HCT116 (cell line): ENCODE measurements at regions not wholly inside any gene's neighbourhood (a gene's known extent, or its start where the extent isn't known, plus 50 kb on each side); places are given as distances from the start of the nearest gene placed in this dataset.

Experiments used
- ATAC-seq: fragments of 200-7000 bp; cut with Tn5 transposase; 2 replicates; pipeline ENCODE4 v1.9.1; 2020; ENCODE audit warnings: mild to moderate bottlenecking, moderate library complexity
- BruUV-seq: library from RNA; stranded (reverse); fragments of 400-500 nt; replicated peaks from 2 replicates; lab custom pipeline; 2021; lab: Mats Ljungman, UMichigan
- CTCF ChIA-PET: fragments of 300-600 bp; sonication (Branson Sonifier 250); formaldehyde crosslinking; loops from one replicate; lab custom pipeline; 2021; ENCODE audit warnings: antibody characterized with exemption; lab: Charles Lee
- POLR2A ChIA-PET: fragments of 300-600, 350-600 bp; sonication (Branson Sonifier 250); formaldehyde crosslinking; loops from one replicate; lab custom pipeline; 2021; ENCODE audit warnings: antibody characterized with exemption; lab: Charles Lee
- RAD21 ChIA-PET, 2 experiments: fragments of 300-600 bp; sonication (Branson Sonifier 250); formaldehyde crosslinking; loops; one replicate each; lab custom pipeline; 2023; ENCODE audit warnings: low total read pairs in 2 of 2; ENCODE audit not compliant: uncharacterized antibody in 2 of 2, unreplicated experiment in 2 of 2, low non-redundant PET in 1 of 2; lab: Charles Lee
- DNase-seq: peaks from one replicate; pipeline ENCODE4 v3.0.0-alpha.2; 2010; ENCODE audit warnings: low read depth, low spot score
- H2AFZ ChIP-seq: fragments of 200-600 bp; shearing (Covaris generic), sonication (generic); 2 replicates; pipeline ENCODE4 v1.6.1; 2017; ENCODE audit warnings: low read depth, mixed run types, mixed read lengths, antibody characterized with exemption, low read length; ENCODE audit not compliant: poor library complexity, severe bottlenecking
- H3K27ac ChIP-seq: 2 replicates; pipeline ENCODE4 v1.5.1; 2012; ENCODE audit warnings: low read depth, low read length
- H3K27me3 ChIP-seq: fragments of 200-600 bp; sonication (generic); 2 replicates; pipeline ENCODE4 v1.6.1; 2016; ENCODE audit warnings: mixed run types, low read length, mixed read lengths; ENCODE audit not compliant: insufficient read depth
- H3K36me3 ChIP-seq, 2 experiments: fragments of 200-500 bp in 1 of 2; fragments of 200-600 bp in 1 of 2; sonication (Bioruptor generic) in 1 of 2; sonication (generic) in 1 of 2; 2 replicates each; pipeline versions ENCODE4 v1.5.1 to v1.6.1; 2014 to 2016; ENCODE audit warnings: low read length in 2 of 2, inconsistent platforms in 1 of 2, mixed read lengths in 1 of 2, mixed run types in 1 of 2; ENCODE audit not compliant: insufficient read depth in 2 of 2, control insufficient read depth in 1 of 2
- H3K4me1 ChIP-seq, 2 experiments: fragments of 200-600 bp in 1 of 2; sonication (generic) in 1 of 2; 2 replicates each; pipeline versions ENCODE4 v1.5.1 to v1.6.1; 2012 to 2017; ENCODE audit warnings: low read length in 2 of 2, inconsistent platforms in 1 of 2, mild to moderate bottlenecking in 1 of 2, mixed read lengths in 1 of 2, mixed run types in 1 of 2, moderate library complexity in 1 of 2; ENCODE audit not compliant: insufficient read depth in 2 of 2, control insufficient read depth in 1 of 2
- H3K4me2 ChIP-seq: fragments of 200-600 bp; sonication (generic); 2 replicates; pipeline ENCODE4 v1.6.1; 2017; ENCODE audit warnings: mixed run types, low read length, mixed read lengths
- H3K4me3 ChIP-seq, 2 experiments: fragments of 200-600 bp in 1 of 2; sonication (generic) in 1 of 2; replicated peaks in 1 of 2; 2 replicates each; pipeline ENCODE4 v1.5.1; 2011 to 2016; ENCODE audit warnings: low read length in 2 of 2, control low read depth in 1 of 2, low read depth in 1 of 2, mild to moderate bottlenecking in 1 of 2, mixed read lengths in 1 of 2, mixed run types in 1 of 2
- H3K79me2 ChIP-seq: fragments of 200-600 bp; sonication (generic); 2 replicates; pipeline ENCODE4 v1.6.1; 2017; ENCODE audit warnings: mild to moderate bottlenecking, mixed run types, low read length, moderate library complexity, mixed read lengths; ENCODE audit not compliant: insufficient read depth
- H3K9ac ChIP-seq: fragments of 200-600 bp; sonication (generic); 2 replicates; pipeline ENCODE4 v1.6.1; 2016; ENCODE audit warnings: low read length, mixed read lengths
- H3K9me2 ChIP-seq: fragments of 200-600 bp; sonication (generic), shearing (Covaris generic); 2 replicates; pipeline ENCODE4 v1.6.1; 2017; ENCODE audit warnings: mixed run types, mild to moderate bottlenecking, moderate library complexity; ENCODE audit not compliant: insufficient read depth
- H3K9me3 ChIP-seq, 2 experiments: fragments of 200-500 bp in 1 of 2; fragments of 200-600 bp in 1 of 2; sonication (Bioruptor generic) in 1 of 2; sonication (generic) in 1 of 2; 2 replicates each; pipeline ENCODE4 v1.6.1; 2014 to 2017; ENCODE audit warnings: low read length in 2 of 2, mixed read lengths in 2 of 2, inconsistent platforms in 1 of 2, low read depth in 1 of 2, mild to moderate bottlenecking in 1 of 2, mixed run types in 1 of 2, moderate library complexity in 1 of 2; ENCODE audit not compliant: control insufficient read depth in 1 of 2, insufficient read depth in 1 of 2
- H4K20me1 ChIP-seq: fragments of 200-600 bp; sonication (generic), shearing (Covaris generic); 2 replicates; pipeline ENCODE4 v1.6.1; 2017; ENCODE audit warnings: mixed run types, mild to moderate bottlenecking, moderate library complexity; ENCODE audit not compliant: insufficient read depth
- ATF3 ChIP-seq: IDR thresholded peaks from 2 replicates; pipeline ENCODE4 v1.6.1; 2012
- CBX3 ChIP-seq: IDR thresholded peaks from 2 replicates; pipeline ENCODE4 v1.6.1; 2012; ENCODE audit warnings: low read depth
- CTCF ChIP-seq, 3 experiments: fragments of 200-600 bp in 1 of 3; sonication (generic) in 1 of 3; IDR thresholded peaks in 2 of 3; conservative IDR thresholded peaks in 1 of 3; 2 replicates each; pipeline ENCODE4 v1.5.1; 2012 to 2017; ENCODE audit warnings: low read depth in 2 of 3, low read length in 2 of 3, antibody characterized with exemption in 1 of 3, borderline replicate concordance in 1 of 3, control low read depth in 1 of 3, mild to moderate bottlenecking in 1 of 3, mixed read lengths in 1 of 3, mixed run types in 1 of 3, moderate library complexity in 1 of 3; ENCODE audit not compliant: insufficient read depth in 1 of 3
- ELF1 ChIP-seq: IDR thresholded peaks from 2 replicates; pipeline ENCODE4 v1.6.1; 2012; ENCODE audit warnings: low read depth, borderline replicate concordance
- FOSL1 ChIP-seq: IDR thresholded peaks from 2 replicates; pipeline ENCODE4 v1.6.1; 2012; ENCODE audit warnings: low read depth
- JUND ChIP-seq: IDR thresholded peaks from 2 replicates; pipeline ENCODE4 v1.6.1; 2012
- MAX ChIP-seq: IDR thresholded peaks from 2 replicates; pipeline ENCODE4 v1.6.1; 2012
- POLR2AphosphoS5 ChIP-seq: IDR thresholded peaks from 2 replicates; pipeline ENCODE4 v1.6.1; 2011; ENCODE audit warnings: mild to moderate bottlenecking, low read depth, low read length, moderate library complexity
- RAD21 ChIP-seq: IDR thresholded peaks from 2 replicates; pipeline ENCODE4 v1.6.1; 2012; ENCODE audit warnings: low read depth, mild to moderate bottlenecking
- SRF ChIP-seq: IDR thresholded peaks from 2 replicates; pipeline ENCODE4 v1.6.1; 2012; ENCODE audit warnings: low read depth
- TCF7L2 ChIP-seq: IDR thresholded peaks from 2 replicates; pipeline ENCODE4 v1.7.0; 2011; ENCODE audit warnings: borderline replicate concordance, inconsistent platforms; ENCODE audit not compliant: insufficient read depth, insufficient read length; ENCODE audit errors: extremely low read depth
- ZFX ChIP-seq: fragments of 450-650 bp; IDR thresholded peaks from 2 replicates; pipeline ENCODE4 v1.6.1; 2017
- ZNF274 ChIP-seq: fragments of 200-500 bp; sonication (Bioruptor generic); IDR thresholded peaks from 2 replicates; pipeline ENCODE4 v1.6.1; 2014; ENCODE audit warnings: mild to moderate bottlenecking, low read depth, low read length, inconsistent platforms
- intact Hi-C: fragments of 100-400 bp; cut with micrococcal nuclease; formaldehyde crosslinking; loops from 2 replicates; pipeline ENCODE4 v1.10.0; 2022

DNA sequence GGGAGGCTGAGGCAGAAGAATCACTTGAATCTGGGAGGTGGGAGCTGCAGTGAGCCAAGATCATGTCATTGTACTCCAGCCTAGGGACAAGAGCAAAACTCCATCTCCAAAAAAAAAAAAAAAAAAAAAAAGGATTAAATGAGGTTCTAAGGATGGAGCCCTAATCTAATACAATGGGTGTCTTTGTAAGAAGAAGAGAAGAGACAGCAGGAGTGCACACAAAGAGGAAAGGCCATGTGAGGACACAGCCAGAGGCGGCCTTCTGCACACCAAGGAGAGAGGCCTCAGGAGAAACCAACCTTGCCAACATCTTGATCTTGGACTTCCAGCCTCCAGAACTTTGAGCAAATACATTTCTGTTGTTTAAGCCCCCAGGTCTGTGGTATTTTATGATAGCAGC lies 66.6 kb upstream of the CECR2 start:
- H3K79me2 ChIP-seq, result no peaks in the 10 kb centered on the region
- no peak for ATAC-seq
- POLR2A ChIA-PET, result no interaction called here

More for the DNA sequence above, 66.6 kb upstream of the CECR2 start:
- TF ChIP-seq JUND (no peak), ATF3 (no peak), POLR2AphosphoS5 (no peak), ZFX (no peak), ZNF274 (no peak), TCF7L2 (no peak), RAD21 (no peak), ELF1 (no peak), MAX (no peak), FOSL1 (no peak), CBX3 (no peak), SRF (no peak), CTCF (IDR thresholded peaks at IDR 0.05 in 2 of 3, conservative IDR thresholded peaks at IDR 0.05 in 1 of 3; ENCODE audit: borderline replicate concordance in 1 of 3, insufficient read depth in 1 of 3, low read depth in 2 of 3, low read length in 2 of 3) (no peak)
- BruUV-seq, result no TSS peak
- intact Hi-C loops, result no loop called here
- Histone ChIP-seq H3K9ac (no peak overlapping the region), H3K9me2 (no peaks in the 10 kb centered on the region), H3K27me3 (no peaks in the 10 kb centered on the region), H3K4me3 (no peak overlapping the region), H4K20me1 (no peaks in the 10 kb centered on the region), H2AFZ (no peak overlapping the region), H3K36me3 (no peaks in the 10 kb centered on the region), H3K4me1 (no peaks in the 10 kb centered on the region), H3K27ac (no peak overlapping the region), H3K9me3 (no peaks in the 10 kb centered on the region), H3K4me2 (no peak overlapping the region)
- ChIA-PET RAD21 (no interaction called here), CTCF (no interaction called here)
- no peak for DNase-seq
